ENCODE measurements at regions not wholly inside any gene's neighbourhood (a gene's known extent, or its start where the extent isn't known, plus 50 kb on each side); places are given as distances from the start of the nearest gene placed in this dataset.

GRCh38 chr4:138572007-138572406 lies 329.9 kb upstream of the SLC7A11 start:
- H3K9me3 ChIP-seq: peaks cover 0 to 7% of the 10 kb centered on the region in 2 donors
- no peak for DNase-seq
- no peaks in the 10 kb centered on the region for H3K36me3 ChIP-seq
- TF ChIP-seq POLR2A (IDR thresholded peaks at IDR 0.05): no peak
- no peak for TF ChIP-seq CTCF (IDR thresholded peaks at IDR 0.05)
- H3K27me3 ChIP-seq: no peaks in the 10 kb centered on the region
- no peak overlapping the region for H3K4me3 ChIP-seq
- intact Hi-C loops (cut with DNase I; ENCODE audit: low total_unique reads): no loop called here
- no peaks in the 10 kb centered on the region for H3K4me1 ChIP-seq
- no peak overlapping the region for H3K27ac ChIP-seq

- H3K4me1 ChIP-seq: no peaks in the 10 kb centered on the region
- no peak overlapping the region for H3K27ac ChIP-seq
- no peak for DNase-seq
- TF ChIP-seq POLR2A (IDR thresholded peaks at IDR 0.05): no peak
- no peak for TF ChIP-seq CTCF (IDR thresholded peaks at IDR 0.05)
- H3K9me3 ChIP-seq: no peaks in the 10 kb centered on the region
- H3K27me3 ChIP-seq: no peaks in the 10 kb centered on the region
- H3K4me3 ChIP-seq: no peak overlapping the region
- H3K36me3 ChIP-seq: no peaks in the 10 kb centered on the region
- intact Hi-C loops (cut with DNase I; ENCODE audit: low total_unique reads): no loop called here
Observed at GRCh38 chr4:138567696-138568095, 325.5 kb upstream of the SLC7A11 start.

- Histone ChIP-seq H3K27me3 (no peaks in the 10 kb centered on the region), H3K9me3 (no peaks in the 10 kb centered on the region), H3K36me3 (no peaks in the 10 kb centered on the region), H3K4me3 (no peak overlapping the region), H3K4me1 (no peaks in the 10 kb centered on the region), H3K27ac (no peak overlapping the region)
- no peak for DNase-seq
- TF ChIP-seq POLR2A (IDR thresholded peaks at IDR 0.05): no peak
- no peak for TF ChIP-seq CTCF (IDR thresholded peaks at IDR 0.05)
- intact Hi-C loops (cut with DNase I; ENCODE audit: low total_unique reads): no loop called here
Observed at GRCh38 chr4:138565576-138565975, 323.4 kb upstream of the SLC7A11 start.

GRCh38 chr4:138562544-138562991 lies 320.4 kb upstream of the SLC7A11 start:
- no peaks in the 10 kb centered on the region for H3K27me3 ChIP-seq
- DNase-seq: no peak
- TF ChIP-seq CTCF (IDR thresholded peaks at IDR 0.05) (no peak), POLR2A (IDR thresholded peaks at IDR 0.05) (no peak)
- no peaks in the 10 kb centered on the region for H3K4me1 ChIP-seq
- peak overlapping the region; percentile 15 to 38 for H3K27ac ChIP-seq
- no peaks in the 10 kb centered on the region for H3K9me3 ChIP-seq
- intact Hi-C loops (cut with DNase I; ENCODE audit: low total_unique reads): no loop called here
- H3K36me3 ChIP-seq: no peaks in the 10 kb centered on the region
- no peak overlapping the region for H3K4me3 ChIP-seq

GRCh38 chr4:138561906-138562305 lies 319.8 kb upstream of the SLC7A11 start:
- Histone ChIP-seq H3K9me3 (no peaks in the 10 kb centered on the region), H3K27me3 (no peaks in the 10 kb centered on the region), H3K36me3 (no peaks in the 10 kb centered on the region), H3K4me3 (no peak overlapping the region), H3K27ac (no peak overlapping the region), H3K4me1 (no peaks in the 10 kb centered on the region)
- intact Hi-C loops (cut with DNase I; ENCODE audit: low total_unique reads): no loop called here
- no peak for TF ChIP-seq POLR2A (IDR thresholded peaks at IDR 0.05)
- no peak for TF ChIP-seq CTCF (IDR thresholded peaks at IDR 0.05)
- no peak for DNase-seq

All from uterus (tissue), 3 donors.